Activated CD8-positive, alpha-beta T cell treated with anti-CD3 and anti-CD28 coated beads for 36 hours (primary cell): ENCODE measurements at regions not wholly inside any gene's neighbourhood (a gene's known extent, or its start where the extent isn't known, plus 50 kb on each side); places are given as distances from the start of the nearest gene placed in this dataset.

Experiments
- ATAC-seq: fragments of 200-7000 bp; cut with Tn5 transposase; one replicate; pipeline ENCODE4 v1.10.0; 2021; ENCODE audit warnings: mild to moderate bottlenecking, moderate library complexity
- CTCF ChIA-PET: fragments of 350-600 bp; sonication (Branson Sonifier 250); formaldehyde crosslinking; loops from one replicate; lab custom pipeline; 2021; ENCODE audit warnings: antibody characterized with exemption; lab: Charles Lee
- POLR2A ChIA-PET: fragments of 350-600 bp; sonication (Branson Sonifier 250); formaldehyde crosslinking; loops from one replicate; lab custom pipeline; 2021; ENCODE audit warnings: antibody characterized with exemption; lab: Charles Lee
- DNase-seq: peaks from one replicate; pipeline ENCODE4 v3.0.0-alpha.2; 2020
- H3K27ac Mint-ChIP-seq: one replicate; pipeline ENCODE4 v1.8.0; 2021; ENCODE audit warnings: mild to moderate bottlenecking, mixed read lengths
- H3K27me3 Mint-ChIP-seq: one replicate; pipeline ENCODE4 v1.8.0; 2021; ENCODE audit warnings: mixed read lengths
- H3K36me3 Mint-ChIP-seq: one replicate; pipeline ENCODE4 v1.8.0; 2021; ENCODE audit warnings: low read depth, mixed read lengths
- H3K4me1 Mint-ChIP-seq: one replicate; pipeline ENCODE4 v1.8.0; 2021; ENCODE audit warnings: low read depth, mixed read lengths
- H3K4me3 Mint-ChIP-seq: one replicate; pipeline ENCODE4 v1.8.0; 2021; ENCODE audit warnings: mild to moderate bottlenecking, moderate library complexity, mixed read lengths
- H3K9me3 Mint-ChIP-seq: one replicate; pipeline ENCODE4 v1.8.0; 2021; ENCODE audit warnings: mixed read lengths
- CTCF ChIP-seq: fragments of 200-600 bp; IDR thresholded peaks from one replicate; pipeline ENCODE4 v1.8.0; 2022; ENCODE audit warnings: antibody characterized with exemption, mild to moderate bottlenecking
- intact Hi-C: fragments of 100-400 bp; cut with micrococcal nuclease; formaldehyde crosslinking; loops from one replicate; pipeline ENCODE4 v1.10.0; 2022

- POLR2A ChIA-PET: no interaction called here
- H3K27ac Mint-ChIP-seq: no peak overlapping the region
- H3K27me3 Mint-ChIP-seq: no peaks in the 10 kb centered on the region
- H3K4me1 Mint-ChIP-seq: no peaks in the 10 kb centered on the region
- DNase-seq (no peak), ATAC-seq (no peak)
- H3K36me3 Mint-ChIP-seq: no peaks in the 10 kb centered on the region
- H3K4me3 Mint-ChIP-seq: no peak overlapping the region
- intact Hi-C loops: no loop called here
- CTCF ChIA-PET: no interaction called here
- H3K9me3 Mint-ChIP-seq: no peaks in the 10 kb centered on the region
- no peak for TF ChIP-seq CTCF
These were observed 147.6 kb downstream of the PHETA1 start for GRCh38 chr12:111221062-111222026.

GRCh38 chr12:111220363-111220762 lies 148.5 kb downstream of the PHETA1 start:
- ATAC-seq (no peak), DNase-seq (no peak)
- ChIA-PET CTCF (no interaction called here), POLR2A (no interaction called here)
- H3K4me1 Mint-ChIP-seq: no peaks in the 10 kb centered on the region
- intact Hi-C loops: no loop called here
- H3K4me3 Mint-ChIP-seq: no peak overlapping the region
- no peaks in the 10 kb centered on the region for H3K9me3 Mint-ChIP-seq
- no peak overlapping the region for H3K27ac Mint-ChIP-seq
- no peak for TF ChIP-seq CTCF
- no peaks in the 10 kb centered on the region for H3K36me3 Mint-ChIP-seq
- H3K27me3 Mint-ChIP-seq: no peaks in the 10 kb centered on the region

GRCh38 chr12:111219440-111219839 lies 149.5 kb downstream of the PHETA1 start:
- ATAC-seq (no peak), DNase-seq (no peak)
- POLR2A ChIA-PET: no interaction called here
- no peak overlapping the region for H3K4me3 Mint-ChIP-seq
- no peak overlapping the region for H3K27ac Mint-ChIP-seq
- no peaks in the 10 kb centered on the region for H3K27me3 Mint-ChIP-seq
- H3K36me3 Mint-ChIP-seq: no peaks in the 10 kb centered on the region
- no peaks in the 10 kb centered on the region for H3K4me1 Mint-ChIP-seq
- CTCF ChIA-PET: no interaction called here
- intact Hi-C loops: no loop called here
- TF ChIP-seq CTCF: no peak
- no peaks in the 10 kb centered on the region for H3K9me3 Mint-ChIP-seq

- no peaks in the 10 kb centered on the region for H3K4me1 Mint-ChIP-seq
- TF ChIP-seq CTCF: no peak
- H3K36me3 Mint-ChIP-seq: no peaks in the 10 kb centered on the region
- POLR2A ChIA-PET: no interaction called here
- no peaks in the 10 kb centered on the region for H3K27me3 Mint-ChIP-seq
- CTCF ChIA-PET: no interaction called here
- no peak overlapping the region for H3K4me3 Mint-ChIP-seq
- no peak overlapping the region for H3K27ac Mint-ChIP-seq
- no peaks in the 10 kb centered on the region for H3K9me3 Mint-ChIP-seq
- ATAC-seq: no peak
- intact Hi-C loops: no loop called here
- no peak for DNase-seq
These were observed 150.4 kb downstream of the PHETA1 start for GRCh38 chr12:111218499-111218898.

GRCh38 chr12:111216387-111217159 lies 152.3 kb downstream of the PHETA1 start:
- no peaks in the 10 kb centered on the region for H3K9me3 Mint-ChIP-seq
- no peak for DNase-seq
- intact Hi-C loops: no loop called here
- TF ChIP-seq CTCF: no peak
- no peaks in the 10 kb centered on the region for H3K4me1 Mint-ChIP-seq
- ChIA-PET POLR2A (no interaction called here), CTCF (interaction anchor here (1.2 kb wide), 1 partner anchor 108 kb away, joined by 4 read pairs; no protein-coding TSS in a partner anchor)
- H3K27ac Mint-ChIP-seq: no peak overlapping the region
- no peaks in the 10 kb centered on the region for H3K36me3 Mint-ChIP-seq
- no peaks in the 10 kb centered on the region for H3K27me3 Mint-ChIP-seq
- no peak overlapping the region for H3K4me3 Mint-ChIP-seq
- ATAC-seq: no peak
